ENCODE measurements at regions not wholly inside any gene's neighbourhood (a gene's known extent, or its start where the extent isn't known, plus 50 kb on each side); places are given as distances from the start of the nearest gene placed in this dataset.

DNA sequence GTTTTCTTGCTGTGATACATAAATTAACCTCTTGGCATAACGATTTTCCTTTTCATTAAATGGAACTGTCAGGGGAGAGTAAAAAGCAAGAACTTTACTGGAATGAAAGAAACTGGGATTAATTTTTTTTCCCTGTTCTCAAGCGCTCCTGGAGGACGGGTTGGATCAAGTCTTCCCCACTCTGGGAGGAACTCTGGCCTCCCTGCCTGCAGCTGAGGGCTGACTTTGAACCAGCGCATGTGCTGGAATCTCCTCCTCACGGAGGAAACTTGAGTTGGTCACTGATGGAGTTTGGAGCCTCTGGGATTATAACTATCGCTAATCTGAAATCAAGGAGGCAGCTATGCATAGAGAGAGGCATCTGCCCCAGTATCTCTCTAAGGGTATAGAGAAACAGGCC is 406.4 kb upstream of the TMEM132C start:
- no peak for DNase-seq
- peaks cover 0 to 3% (median 0%) of the 10 kb centered on the region in 5 experiments for H3K9me3 ChIP-seq (ENCODE audit: control extremely low read depth in 1 of 5, control insufficient read depth in 4 of 5, insufficient read depth in 2 of 5, low read depth in 1 of 5, low read length in 4 of 5)
- CTCF ChIA-PET = no interaction called here
- no peaks in the 10 kb centered on the region for H3K4me1 ChIP-seq (ENCODE audit: control extremely low read depth in 1 of 4, control insufficient read depth in 4 of 4, insufficient read depth in 4 of 4, low read length in 3 of 4)
- H3K27me3 ChIP-seq (replicated peaks in 2 of 5; ENCODE audit: control insufficient read depth in 4 of 5, insufficient read depth in 5 of 5, low read length in 4 of 5) = no peaks in the 10 kb centered on the region
- H3K4me3 ChIP-seq (ENCODE audit: control insufficient read depth in 1 of 7, extremely low read depth in 1 of 7, insufficient read depth in 4 of 7, low read depth in 2 of 7, low read length in 6 of 7) = no peak overlapping the region
- H3K36me3 ChIP-seq (ENCODE audit: control insufficient read depth in 4 of 4, insufficient read depth in 4 of 4, low read length in 3 of 4) = no peaks in the 10 kb centered on the region
- POLR2A ChIA-PET = no interaction called here
- no peak overlapping the region for H3K27ac ChIP-seq (ENCODE audit: insufficient read depth in 1 of 2, low read depth in 1 of 2, low read length in 2 of 2, poor library complexity in 1 of 2, severe bottlenecking in 2 of 2)
- 98% methylated on average over 4 of the region's 6 CpGs for WGBS (ENCODE audit: insufficient coverage)

DNA sequence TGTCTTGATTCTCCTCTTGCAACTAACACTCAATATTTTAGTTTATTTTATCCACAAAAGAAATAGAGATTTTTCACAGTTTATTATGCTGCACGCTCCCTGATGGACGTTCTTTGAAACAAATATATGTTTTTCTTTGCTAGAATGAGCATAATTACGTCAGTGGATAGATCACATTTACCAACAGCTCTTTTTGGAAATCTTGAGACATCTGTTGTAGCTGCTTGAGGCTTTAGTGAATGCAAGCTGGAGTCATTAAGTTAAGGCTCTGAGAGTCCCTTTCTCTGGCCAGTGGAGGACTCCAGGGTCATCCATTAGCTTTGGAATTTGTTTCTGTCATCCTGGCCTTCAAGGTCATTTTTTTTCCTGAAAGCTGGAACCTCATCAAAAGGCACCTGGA is 405.6 kb upstream of the TMEM132C start:
- 93% methylated on average over 2 of the region's 3 CpGs for WGBS (ENCODE audit: insufficient coverage)
- Histone ChIP-seq H3K4me3 (ENCODE audit: control insufficient read depth in 1 of 7, extremely low read depth in 1 of 7, insufficient read depth in 4 of 7, low read depth in 2 of 7, low read length in 6 of 7) (no peak overlapping the region), H3K4me1 (ENCODE audit: control extremely low read depth in 1 of 4, control insufficient read depth in 4 of 4, insufficient read depth in 4 of 4, low read length in 3 of 4) (no peaks in the 10 kb centered on the region), H3K36me3 (ENCODE audit: control insufficient read depth in 4 of 4, insufficient read depth in 4 of 4, low read length in 3 of 4) (no peaks in the 10 kb centered on the region), H3K9me3 (ENCODE audit: control extremely low read depth in 1 of 5, control insufficient read depth in 4 of 5, insufficient read depth in 2 of 5, low read depth in 1 of 5, low read length in 4 of 5) (peaks cover 0 to 3% (median 0%) of the 10 kb centered on the region in 5 experiments), H3K27me3 (replicated peaks in 2 of 5; ENCODE audit: control insufficient read depth in 4 of 5, insufficient read depth in 5 of 5, low read length in 4 of 5) (no peaks in the 10 kb centered on the region), H3K27ac (ENCODE audit: insufficient read depth in 1 of 2, low read depth in 1 of 2, low read length in 2 of 2, poor library complexity in 1 of 2, severe bottlenecking in 2 of 2) (no peak overlapping the region)
- ChIA-PET CTCF (no interaction called here), POLR2A (no interaction called here)
- no peak for DNase-seq

DNA sequence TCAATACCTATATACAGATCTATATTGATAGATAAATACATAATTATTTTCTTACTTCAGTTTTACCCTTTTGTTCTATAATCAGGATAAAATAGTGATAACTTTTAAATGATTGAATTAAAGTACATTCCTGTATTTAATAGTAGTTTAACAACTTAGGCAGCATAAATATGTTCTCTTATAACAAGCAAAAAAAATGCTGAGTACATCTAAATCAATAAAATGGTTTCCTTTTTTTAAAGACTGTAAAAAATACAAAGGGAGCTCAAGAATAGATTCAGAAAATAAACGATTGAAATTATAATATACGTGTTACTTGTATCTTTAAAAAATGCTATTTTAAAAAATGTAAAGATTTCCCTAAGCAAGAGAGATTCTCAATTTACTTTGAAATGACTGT is 393.7 kb upstream of the TMEM132C start:
- Histone ChIP-seq H3K9me3 (ENCODE audit: control extremely low read depth in 1 of 5, control insufficient read depth in 4 of 5, insufficient read depth in 2 of 5, low read depth in 1 of 5, low read length in 4 of 5) (no peaks in the 10 kb centered on the region), H3K27me3 (replicated peaks in 2 of 5; ENCODE audit: control insufficient read depth in 4 of 5, insufficient read depth in 5 of 5, low read length in 4 of 5) (no peaks in the 10 kb centered on the region), H3K27ac (ENCODE audit: insufficient read depth in 1 of 2, low read depth in 1 of 2, low read length in 2 of 2, poor library complexity in 1 of 2, severe bottlenecking in 2 of 2) (no peak overlapping the region), H3K36me3 (ENCODE audit: control insufficient read depth in 4 of 4, insufficient read depth in 4 of 4, low read length in 3 of 4) (no peaks in the 10 kb centered on the region), H3K4me3 (ENCODE audit: control insufficient read depth in 1 of 7, extremely low read depth in 1 of 7, insufficient read depth in 4 of 7, low read depth in 2 of 7, low read length in 6 of 7) (no peak overlapping the region), H3K4me1 (ENCODE audit: control extremely low read depth in 1 of 4, control insufficient read depth in 4 of 4, insufficient read depth in 4 of 4, low read length in 3 of 4) (no peaks in the 10 kb centered on the region)
- no peak for DNase-seq
- WGBS (ENCODE audit: insufficient coverage) = no CpG with 5 or more reads among the region's 2 CpGs
- ChIA-PET CTCF (no interaction called here), POLR2A (interaction anchor here (0.6 kb wide), 1 partner anchor 266 kb away, joined by 3 read pairs; no protein-coding TSS in a partner anchor)

DNA sequence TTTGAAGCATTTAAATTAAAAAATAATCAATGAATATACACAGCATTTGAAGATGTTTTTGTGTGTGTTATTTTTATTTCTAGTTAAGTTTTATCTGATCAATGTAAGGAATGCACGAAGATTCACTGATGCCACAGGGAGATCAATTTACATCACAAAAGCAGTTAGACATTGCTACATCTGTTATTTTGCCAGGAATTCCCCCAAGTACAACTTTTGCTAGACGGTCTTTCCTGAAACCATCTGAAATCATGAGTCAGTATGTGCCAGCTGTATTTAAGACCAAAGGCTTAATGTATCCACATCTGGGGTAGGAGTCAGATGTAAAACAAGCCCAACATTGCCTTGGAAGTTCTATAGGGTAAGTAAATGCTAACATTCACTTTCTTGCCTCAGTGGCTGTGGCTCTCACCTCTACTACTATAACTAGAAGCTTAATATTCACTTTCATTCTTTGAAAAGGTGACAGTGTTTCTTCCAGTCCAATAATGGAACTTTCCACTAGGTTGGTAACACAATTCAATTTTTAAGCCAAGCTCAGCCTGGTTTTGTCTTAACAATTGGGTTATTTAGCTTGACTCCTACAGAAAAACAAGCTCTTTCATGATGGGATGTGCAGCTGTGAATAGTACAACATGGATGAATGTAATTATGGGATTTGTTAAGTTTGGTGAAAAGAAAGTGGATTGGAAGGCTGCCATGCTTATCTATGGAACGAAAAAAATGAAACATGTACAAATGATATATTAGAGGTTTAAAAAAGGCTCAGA is 385.4 kb upstream of the TMEM132C start:
- Histone ChIP-seq H3K9me3 (ENCODE audit: control extremely low read depth in 1 of 5, control insufficient read depth in 4 of 5, insufficient read depth in 2 of 5, low read depth in 1 of 5, low read length in 4 of 5) (no peaks in the 10 kb centered on the region), H3K4me1 (ENCODE audit: control extremely low read depth in 1 of 4, control insufficient read depth in 4 of 4, insufficient read depth in 4 of 4, low read length in 3 of 4) (no peaks in the 10 kb centered on the region), H3K27me3 (replicated peaks in 2 of 5; ENCODE audit: control insufficient read depth in 4 of 5, insufficient read depth in 5 of 5, low read length in 4 of 5) (no peaks in the 10 kb centered on the region), H3K36me3 (ENCODE audit: control insufficient read depth in 4 of 4, insufficient read depth in 4 of 4, low read length in 3 of 4) (no peaks in the 10 kb centered on the region), H3K27ac (ENCODE audit: insufficient read depth in 1 of 2, low read depth in 1 of 2, low read length in 2 of 2, poor library complexity in 1 of 2, severe bottlenecking in 2 of 2) (no peak overlapping the region), H3K4me3 (ENCODE audit: control insufficient read depth in 1 of 7, extremely low read depth in 1 of 7, insufficient read depth in 4 of 7, low read depth in 2 of 7, low read length in 6 of 7) (no peak overlapping the region)
- ChIA-PET CTCF (no interaction called here), POLR2A (no interaction called here)
- DNase-seq = no peak
- WGBS (ENCODE audit: insufficient coverage) = 93% methylated on average over 3 of the region's 3 CpGs

DNA sequence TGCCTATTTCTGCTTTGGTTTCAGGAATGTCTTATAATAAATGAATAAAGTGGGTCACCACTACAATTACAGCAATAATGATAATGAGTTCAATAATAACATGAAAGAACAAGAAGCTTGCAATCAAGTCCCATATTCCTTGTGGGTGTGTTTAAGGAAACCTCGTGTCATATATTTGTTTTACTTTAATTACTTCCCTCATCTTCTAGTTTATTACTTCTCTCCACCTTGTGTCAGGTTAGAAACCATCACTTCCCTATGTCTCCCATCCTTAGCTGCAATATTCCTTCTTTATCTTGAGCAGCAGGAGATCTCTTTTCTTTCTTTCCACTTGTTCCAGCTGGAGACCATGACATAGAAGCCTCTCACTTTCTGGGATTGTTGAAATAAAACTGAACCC is 384.0 kb upstream of the TMEM132C start:
- CTCF ChIA-PET = no interaction called here
- POLR2A ChIA-PET = no interaction called here
- WGBS (ENCODE audit: insufficient coverage) = no CpG with 5 or more reads among the region's 1 CpG
- Histone ChIP-seq H3K4me1 (ENCODE audit: control extremely low read depth in 1 of 4, control insufficient read depth in 4 of 4, insufficient read depth in 4 of 4, low read length in 3 of 4) (no peaks in the 10 kb centered on the region), H3K4me3 (ENCODE audit: control insufficient read depth in 1 of 7, extremely low read depth in 1 of 7, insufficient read depth in 4 of 7, low read depth in 2 of 7, low read length in 6 of 7) (no peak overlapping the region), H3K27ac (ENCODE audit: insufficient read depth in 1 of 2, low read depth in 1 of 2, low read length in 2 of 2, poor library complexity in 1 of 2, severe bottlenecking in 2 of 2) (no peak overlapping the region), H3K27me3 (replicated peaks in 2 of 5; ENCODE audit: control insufficient read depth in 4 of 5, insufficient read depth in 5 of 5, low read length in 4 of 5) (no peaks in the 10 kb centered on the region), H3K9me3 (ENCODE audit: control extremely low read depth in 1 of 5, control insufficient read depth in 4 of 5, insufficient read depth in 2 of 5, low read depth in 1 of 5, low read length in 4 of 5) (no peaks in the 10 kb centered on the region), H3K36me3 (ENCODE audit: control insufficient read depth in 4 of 4, insufficient read depth in 4 of 4, low read length in 3 of 4) (no peaks in the 10 kb centered on the region)
- DNase-seq = no peak

DNA sequence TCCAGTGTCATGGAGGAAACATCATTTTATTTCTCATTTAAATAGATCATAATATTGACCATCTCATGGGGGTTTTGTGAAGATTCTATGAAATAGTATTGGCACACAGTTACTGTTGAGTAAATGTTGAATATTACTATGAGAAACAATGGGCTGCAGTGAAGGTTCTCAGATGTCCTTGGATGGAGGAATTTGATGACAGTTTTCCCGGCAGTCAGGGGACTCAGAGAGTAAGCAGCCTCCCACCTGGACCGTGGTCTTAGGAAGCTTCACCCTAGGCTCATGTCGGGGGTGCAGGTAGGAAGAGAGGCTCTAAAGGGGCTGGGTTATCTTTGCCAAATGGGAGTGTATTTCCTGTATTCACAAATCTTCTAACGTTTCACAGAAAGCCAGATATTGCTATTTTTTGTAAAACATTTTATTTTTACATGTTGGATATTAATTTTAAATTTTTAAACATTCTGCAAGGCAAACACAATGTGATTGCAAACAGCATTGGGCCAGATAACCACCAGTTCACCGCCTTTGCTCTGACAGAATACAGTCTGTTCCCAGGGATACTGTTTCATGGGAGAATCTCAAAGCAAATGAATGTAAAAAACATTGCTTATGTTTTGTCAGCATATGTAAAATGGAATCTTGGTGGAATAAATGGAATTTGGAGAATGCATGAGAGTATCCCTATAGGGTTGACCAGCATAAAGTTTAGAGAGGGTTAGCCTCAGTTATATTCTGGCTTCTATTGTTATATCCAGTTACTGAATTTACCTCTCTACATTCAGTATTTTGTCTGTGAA is 380.8 kb upstream of the TMEM132C start:
- H3K9me3 ChIP-seq (ENCODE audit: control extremely low read depth in 1 of 5, control insufficient read depth in 4 of 5, insufficient read depth in 2 of 5, low read depth in 1 of 5, low read length in 4 of 5) = no peaks in the 10 kb centered on the region
- H3K4me3 ChIP-seq (ENCODE audit: control insufficient read depth in 1 of 7, extremely low read depth in 1 of 7, insufficient read depth in 4 of 7, low read depth in 2 of 7, low read length in 6 of 7) = no peak overlapping the region
- no peaks in the 10 kb centered on the region for H3K27me3 ChIP-seq (replicated peaks in 2 of 5; ENCODE audit: control insufficient read depth in 4 of 5, insufficient read depth in 5 of 5, low read length in 4 of 5)
- ChIA-PET CTCF (no interaction called here), POLR2A (no interaction called here)
- 91% methylated on average over 4 of the region's 5 CpGs for WGBS (ENCODE audit: insufficient coverage)
- no peak for DNase-seq
- no peak overlapping the region for H3K27ac ChIP-seq (ENCODE audit: insufficient read depth in 1 of 2, low read depth in 1 of 2, low read length in 2 of 2, poor library complexity in 1 of 2, severe bottlenecking in 2 of 2)
- no peaks in the 10 kb centered on the region for H3K4me1 ChIP-seq (ENCODE audit: control extremely low read depth in 1 of 4, control insufficient read depth in 4 of 4, insufficient read depth in 4 of 4, low read length in 3 of 4)
- no peaks in the 10 kb centered on the region for H3K36me3 ChIP-seq (ENCODE audit: control insufficient read depth in 4 of 4, insufficient read depth in 4 of 4, low read length in 3 of 4)

DNA sequence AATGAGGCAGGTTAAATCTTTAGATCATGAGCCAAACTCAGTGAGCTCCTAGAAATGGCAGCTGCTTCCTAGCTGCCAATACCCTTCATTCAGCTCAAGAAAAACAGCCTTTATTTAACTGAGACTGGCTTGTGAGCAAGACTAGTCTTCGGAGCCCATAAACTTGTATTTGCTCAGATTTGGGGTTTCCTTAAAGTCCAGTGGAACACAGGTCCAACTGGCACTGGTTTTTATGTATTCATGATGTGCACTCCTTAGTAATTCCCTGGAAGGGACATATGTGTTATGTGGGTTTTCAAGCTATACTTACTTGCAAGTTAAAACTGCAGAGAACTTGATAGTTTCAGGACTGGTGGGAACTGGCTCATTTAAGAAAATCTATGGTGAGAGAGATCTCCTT is 380.1 kb upstream of the TMEM132C start:
- H3K4me3 ChIP-seq (ENCODE audit: control insufficient read depth in 1 of 7, extremely low read depth in 1 of 7, insufficient read depth in 4 of 7, low read depth in 2 of 7, low read length in 6 of 7) = no peak overlapping the region
- H3K27ac ChIP-seq (ENCODE audit: insufficient read depth in 1 of 2, low read depth in 1 of 2, low read length in 2 of 2, poor library complexity in 1 of 2, severe bottlenecking in 2 of 2) = no peak overlapping the region
- H3K36me3 ChIP-seq (ENCODE audit: control insufficient read depth in 4 of 4, insufficient read depth in 4 of 4, low read length in 3 of 4) = no peaks in the 10 kb centered on the region
- no peak for DNase-seq
- H3K27me3 ChIP-seq (replicated peaks in 2 of 5; ENCODE audit: control insufficient read depth in 4 of 5, insufficient read depth in 5 of 5, low read length in 4 of 5) = no peaks in the 10 kb centered on the region
- CTCF ChIA-PET = interaction anchor here (1.1 kb wide), 1 partner anchor 8 kb away, joined by 4 read pairs; no protein-coding TSS in a partner anchor
- POLR2A ChIA-PET = no interaction called here
- 100% methylated on average over 1 of the region's 1 CpG for WGBS (ENCODE audit: insufficient coverage)
- H3K4me1 ChIP-seq (ENCODE audit: control extremely low read depth in 1 of 4, control insufficient read depth in 4 of 4, insufficient read depth in 4 of 4, low read length in 3 of 4) = no peaks in the 10 kb centered on the region
- H3K9me3 ChIP-seq (ENCODE audit: control extremely low read depth in 1 of 5, control insufficient read depth in 4 of 5, insufficient read depth in 2 of 5, low read depth in 1 of 5, low read length in 4 of 5) = no peaks in the 10 kb centered on the region

Measured in common myeloid progenitor, CD34-positive (primary cell).